Endothelial cell (in vitro differentiated cells): ENCODE measurements at regions not wholly inside any gene's neighbourhood (a gene's known extent, or its start where the extent isn't known, plus 50 kb on each side); places are given as distances from the start of the nearest gene placed in this dataset.

Experiments used
- DNase-seq: peaks from one replicate; pipeline ENCODE4 v3.0.0; 2021; ENCODE audit warnings: low spot score
- H3K27ac Mint-ChIP-seq: one replicate; pipeline ENCODE4 v1.8.0; 2021; ENCODE audit warnings: mixed read lengths, inconsistent platforms; ENCODE audit not compliant: unreplicated experiment
- H3K27me3 Mint-ChIP-seq: one replicate; pipeline ENCODE4 v1.8.0; 2021; ENCODE audit warnings: mild to moderate bottlenecking, moderate library complexity, mixed read lengths, inconsistent platforms; ENCODE audit not compliant: unreplicated experiment
- H3K36me3 Mint-ChIP-seq: one replicate; pipeline ENCODE4 v1.8.0; 2021; ENCODE audit warnings: mild to moderate bottlenecking, low read depth, mixed read lengths, inconsistent platforms; ENCODE audit not compliant: unreplicated experiment
- H3K4me1 Mint-ChIP-seq: one replicate; pipeline ENCODE4 v1.8.0; 2021; ENCODE audit warnings: mild to moderate bottlenecking, mixed read lengths, inconsistent platforms; ENCODE audit not compliant: unreplicated experiment
- H3K4me3 Mint-ChIP-seq: one replicate; pipeline ENCODE4 v1.8.0; 2021; ENCODE audit warnings: mild to moderate bottlenecking, mixed read lengths, inconsistent platforms; ENCODE audit not compliant: unreplicated experiment
- H3K9me3 Mint-ChIP-seq: one replicate; pipeline ENCODE4 v1.8.0; 2021; ENCODE audit warnings: mixed read lengths, inconsistent platforms; ENCODE audit not compliant: unreplicated experiment
- TF ChIP-seq, protein P1 (sequence below): fragments of 200-600 bp; sonication (generic); IDR thresholded peaks from one replicate; pipeline ENCODE4 v1.5.0; 2021; ENCODE audit warnings: antibody characterized with exemption; ENCODE audit not compliant: unreplicated experiment

DNA sequence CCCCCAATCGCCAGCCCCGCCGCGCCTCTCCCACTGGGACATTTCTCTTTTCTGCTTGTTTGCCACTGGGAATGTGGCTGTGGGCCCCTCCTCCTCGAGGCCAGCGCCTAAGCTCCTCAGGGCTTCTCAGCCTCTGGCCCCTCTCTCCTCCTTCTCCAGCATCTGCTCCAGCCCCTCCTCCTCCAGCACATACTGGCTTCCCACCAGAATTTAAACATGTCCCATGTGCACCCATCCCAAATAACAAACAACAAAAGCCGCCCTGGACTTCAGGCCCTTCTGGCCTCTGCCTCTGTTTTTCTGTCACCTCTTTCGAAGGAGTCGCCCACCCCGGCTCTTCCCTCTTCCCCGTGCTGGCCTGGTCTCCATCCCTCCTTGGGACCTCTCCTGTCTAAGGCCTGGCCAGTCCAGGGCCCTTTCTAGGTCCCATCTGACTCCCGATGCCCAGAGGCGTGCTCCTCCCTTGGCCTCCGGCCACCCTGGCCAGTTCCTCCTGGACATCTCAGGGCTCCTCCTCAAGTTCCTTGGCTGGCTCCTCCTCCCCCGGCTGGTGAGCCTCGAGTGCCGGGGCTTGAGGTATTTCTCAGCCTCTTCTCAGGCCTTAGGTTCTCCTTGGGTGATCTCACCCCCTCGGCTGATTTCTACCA lies 94.6 kb upstream of the SLC6A6 start:
- peaks cover 7% of the 10 kb centered on the region for H3K27me3 Mint-ChIP-seq
- no peaks in the 10 kb centered on the region for H3K9me3 Mint-ChIP-seq
- H3K36me3 Mint-ChIP-seq = no peaks in the 10 kb centered on the region
- no peak overlapping the region for H3K4me3 Mint-ChIP-seq
- TF ChIP-seq, protein P1, sequence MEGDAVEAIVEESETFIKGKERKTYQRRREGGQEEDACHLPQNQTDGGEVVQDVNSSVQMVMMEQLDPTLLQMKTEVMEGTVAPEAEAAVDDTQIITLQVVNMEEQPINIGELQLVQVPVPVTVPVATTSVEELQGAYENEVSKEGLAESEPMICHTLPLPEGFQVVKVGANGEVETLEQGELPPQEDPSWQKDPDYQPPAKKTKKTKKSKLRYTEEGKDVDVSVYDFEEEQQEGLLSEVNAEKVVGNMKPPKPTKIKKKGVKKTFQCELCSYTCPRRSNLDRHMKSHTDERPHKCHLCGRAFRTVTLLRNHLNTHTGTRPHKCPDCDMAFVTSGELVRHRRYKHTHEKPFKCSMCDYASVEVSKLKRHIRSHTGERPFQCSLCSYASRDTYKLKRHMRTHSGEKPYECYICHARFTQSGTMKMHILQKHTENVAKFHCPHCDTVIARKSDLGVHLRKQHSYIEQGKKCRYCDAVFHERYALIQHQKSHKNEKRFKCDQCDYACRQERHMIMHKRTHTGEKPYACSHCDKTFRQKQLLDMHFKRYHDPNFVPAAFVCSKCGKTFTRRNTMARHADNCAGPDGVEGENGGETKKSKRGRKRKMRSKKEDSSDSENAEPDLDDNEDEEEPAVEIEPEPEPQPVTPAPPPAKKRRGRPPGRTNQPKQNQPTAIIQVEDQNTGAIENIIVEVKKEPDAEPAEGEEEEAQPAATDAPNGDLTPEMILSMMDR = no peak
- no peak overlapping the region for H3K27ac Mint-ChIP-seq
- no peaks in the 10 kb centered on the region for H3K4me1 Mint-ChIP-seq
- DNase-seq = no peak

- Mint-ChIP-seq H3K27me3 (peaks cover 6% of the 10 kb centered on the region), H3K4me3 (no peak overlapping the region), H3K9me3 (no peaks in the 10 kb centered on the region), H3K4me1 (no peaks in the 10 kb centered on the region), H3K27ac (no peak overlapping the region), H3K36me3 (no peaks in the 10 kb centered on the region)
- DNase-seq = no peak
- TF ChIP-seq, protein P1 = no peak
Measured at GRCh38 chr3:14311729-14312128, 90.7 kb upstream of the SLC6A6 start.

GRCh38 chr3:14312375-14312774 lies 90.0 kb upstream of the SLC6A6 start:
- Mint-ChIP-seq H3K9me3 (no peaks in the 10 kb centered on the region), H3K4me1 (no peaks in the 10 kb centered on the region), H3K36me3 (no peaks in the 10 kb centered on the region), H3K27me3 (peaks cover 6% of the 10 kb centered on the region), H3K4me3 (no peak overlapping the region), H3K27ac (no peak overlapping the region)
- DNase-seq = no peak
- TF ChIP-seq, protein P1 = no peak

- H3K9me3 Mint-ChIP-seq = no peaks in the 10 kb centered on the region
- H3K4me3 Mint-ChIP-seq = no peak overlapping the region
- H3K27me3 Mint-ChIP-seq = peaks cover 5% of the 10 kb centered on the region
- no peaks in the 10 kb centered on the region for H3K36me3 Mint-ChIP-seq
- peaks cover 12% of the 10 kb centered on the region for H3K4me1 Mint-ChIP-seq
- no peak overlapping the region for H3K27ac Mint-ChIP-seq
- TF ChIP-seq, protein P1 = no peak
- no peak for DNase-seq
Measured at GRCh38 chr3:14317057-14317553, 85.3 kb upstream of the SLC6A6 start.

DNA sequence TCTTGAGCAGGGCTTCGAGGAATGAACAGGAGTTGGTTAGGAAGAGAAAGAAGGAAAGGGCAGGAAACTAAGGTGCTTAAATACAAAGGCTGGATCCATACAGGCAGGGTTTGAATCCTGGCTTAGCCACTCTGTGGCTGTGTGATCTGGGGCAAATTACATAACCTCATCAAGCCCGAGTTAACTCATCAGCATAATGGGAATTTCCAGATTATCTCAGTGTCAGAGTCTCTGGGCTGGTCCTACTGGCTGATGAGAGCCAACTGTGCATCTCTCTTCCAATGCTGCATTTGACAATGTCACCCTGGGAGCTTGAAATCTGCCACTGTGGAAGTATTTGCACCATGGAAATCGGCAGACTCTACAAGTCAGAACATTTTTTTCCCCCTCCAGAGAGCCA lies 83.8 kb upstream of the SLC6A6 start:
- Mint-ChIP-seq H3K4me1 (peaks cover 21% of the 10 kb centered on the region), H3K9me3 (no peaks in the 10 kb centered on the region), H3K36me3 (no peaks in the 10 kb centered on the region), H3K4me3 (no peak overlapping the region), H3K27ac (peak overlapping the region; percentile 48), H3K27me3 (peaks cover 4% of the 10 kb centered on the region)
- TF ChIP-seq, protein P1 = no peak
- DNase-seq = no peak
